22Rv1 (cell line): ENCODE measurements at regions not wholly inside any gene's neighbourhood (a gene's known extent, or its start where the extent isn't known, plus 50 kb on each side); places are given as distances from the start of the nearest gene placed in this dataset.

Source experiments
- H3K27ac ChIP-seq: fragments of 450-650 bp; 2 replicates; pipeline ENCODE4 v1.5.1; 2017
- CTCF ChIP-seq: fragments of 450-650 bp; IDR thresholded peaks from 2 replicates; pipeline ENCODE4 v1.5.1; 2017; ENCODE audit warnings: mild to moderate bottlenecking
- ZFX ChIP-seq: fragments of 450-650 bp; IDR thresholded peaks from 2 replicates; pipeline ENCODE4 v1.6.1; 2017; ENCODE audit warnings: antibody characterized with exemption, borderline replicate concordance

- no peak overlapping the region for H3K27ac ChIP-seq
- TF ChIP-seq ZFX, result no peak
- no peak for TF ChIP-seq CTCF
Measured at GRCh38 chr10:4653160-4653559, 172.8 kb upstream of the AKR1E2 start.

- TF ChIP-seq CTCF, result no peak
- TF ChIP-seq ZFX, result no peak
- no peak overlapping the region for H3K27ac ChIP-seq
Measured at GRCh38 chr10:4652111-4653010, 173.6 kb upstream of the AKR1E2 start.

DNA sequence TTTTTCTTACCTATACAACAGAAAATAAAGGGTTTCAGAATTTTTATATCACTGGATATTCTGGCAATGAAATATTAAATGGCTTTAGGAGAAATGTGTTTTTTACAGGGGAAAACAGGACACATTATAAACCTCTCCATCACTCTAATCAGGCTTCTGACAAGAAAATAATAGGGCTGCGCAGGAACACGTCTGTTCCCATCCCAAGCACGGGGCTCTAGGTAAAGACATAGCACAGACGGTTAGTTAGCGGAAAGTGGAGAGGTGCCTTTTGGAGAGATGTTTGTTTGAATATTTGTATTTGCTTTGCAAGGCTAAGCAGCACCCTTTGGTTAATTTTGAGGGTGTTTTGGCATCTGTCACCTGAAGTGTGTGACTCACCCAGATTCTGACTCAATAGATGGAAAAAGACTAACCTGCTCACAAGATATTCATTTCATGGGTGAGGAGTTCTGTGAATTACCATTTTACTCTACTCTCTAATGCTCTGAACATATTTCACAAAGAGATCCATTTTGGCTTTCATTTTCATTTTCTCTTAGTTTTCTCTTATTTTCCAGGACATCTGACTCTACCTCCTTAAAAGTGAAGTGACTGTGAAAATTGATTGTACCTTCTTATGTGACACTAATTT is 174.5 kb upstream of the AKR1E2 start:
- TF ChIP-seq ZFX (no peak), CTCF (no peak)
- no peak overlapping the region for H3K27ac ChIP-seq

DNA sequence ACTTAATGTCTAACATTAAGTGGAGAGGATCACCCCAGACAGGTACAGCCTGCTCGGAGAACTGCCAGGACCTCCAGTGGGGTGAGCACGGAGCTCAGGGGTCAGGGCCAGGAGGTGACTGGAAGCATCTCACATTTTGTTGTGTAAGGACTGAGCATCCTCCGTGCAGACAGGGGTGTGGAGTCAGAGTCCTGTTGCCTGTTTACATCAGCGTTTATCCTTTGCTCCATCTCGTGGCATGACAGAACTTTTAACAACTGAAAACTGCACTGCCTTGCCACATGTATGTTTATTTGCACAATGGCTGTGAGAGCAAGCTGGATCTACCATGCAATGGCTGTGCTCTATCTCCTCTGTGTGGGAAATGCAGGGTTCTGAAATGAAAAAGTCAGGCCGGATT is 175.4 kb upstream of the AKR1E2 start:
- no peak overlapping the region for H3K27ac ChIP-seq
- TF ChIP-seq CTCF (no peak), ZFX (no peak)

DNA sequence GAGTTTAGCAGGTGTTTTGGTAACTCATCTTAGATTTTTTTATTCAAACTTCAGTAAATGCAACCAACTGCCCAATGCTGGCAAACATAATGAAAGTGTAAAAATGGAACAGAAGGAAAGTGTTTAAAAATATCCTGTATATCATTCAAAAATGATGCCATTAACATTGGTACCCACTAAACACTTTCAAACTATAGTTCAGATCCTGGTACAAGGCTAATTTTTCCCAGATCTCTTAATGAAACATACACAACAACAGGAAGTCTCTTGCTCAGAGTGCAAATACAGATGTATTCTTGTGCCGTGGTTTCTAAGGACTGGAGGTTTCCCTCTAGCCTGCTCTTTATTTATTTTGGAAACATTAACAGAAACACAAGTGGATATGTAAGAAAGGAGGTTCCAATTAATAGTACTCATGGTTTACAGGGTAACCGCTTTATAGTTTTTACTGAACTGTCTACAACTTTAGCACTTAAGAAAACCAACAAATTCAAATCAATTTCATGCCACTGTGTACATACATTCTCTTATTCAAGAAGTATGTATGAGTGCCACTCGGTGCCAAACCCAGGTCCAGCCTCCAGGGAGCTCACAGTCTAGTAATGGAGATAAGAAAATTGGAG is 176.0 kb upstream of the AKR1E2 start:
- no peak for TF ChIP-seq ZFX
- TF ChIP-seq CTCF, result no peak
- H3K27ac ChIP-seq, result no peak overlapping the region

GRCh38 chr10:4649471-4649870 is 176.5 kb upstream of the AKR1E2 start:
- TF ChIP-seq ZFX, result no peak
- no peak for TF ChIP-seq CTCF
- H3K27ac ChIP-seq, result no peak overlapping the region

GRCh38 chr10:4648999-4649398 is 177.0 kb upstream of the AKR1E2 start:
- TF ChIP-seq CTCF (no peak), ZFX (no peak)
- no peak overlapping the region for H3K27ac ChIP-seq
